GM12878 (cell line): ENCODE measurements at regions not wholly inside any gene's neighbourhood (a gene's known extent, or its start where the extent isn't known, plus 50 kb on each side); places are given as distances from the start of the nearest gene placed in this dataset.

ENCODE experiments used
- CHD2 ChIP-seq: IDR thresholded peaks from 2 replicates; pipeline ENCODE4 v1.6.1; 2011; ENCODE audit warnings: low read depth, low read length, improper control_type of control experiment, borderline replicate concordance
- CUX1 ChIP-seq: IDR thresholded peaks from 2 replicates; pipeline ENCODE4 v1.6.1; 2012; ENCODE audit warnings: improper control_type of control experiment, low read depth, low read length; ENCODE audit not compliant: insufficient replicate concordance
- MAX ChIP-seq: IDR thresholded peaks from 2 replicates; pipeline ENCODE4 v1.6.1; 2012; ENCODE audit warnings: low read depth, low read length, improper control_type of control experiment
- MLLT1 ChIP-seq: fragments of 450-650 bp; IDR thresholded peaks from 2 replicates; pipeline ENCODE4 v1.6.1; 2016; ENCODE audit warnings: mild to moderate bottlenecking
- NR2C2 ChIP-seq: IDR thresholded peaks from 2 replicates; pipeline ENCODE4 v1.6.1; 2011; ENCODE audit warnings: borderline replicate concordance, low read depth; ENCODE audit not compliant: control insufficient read depth, insufficient read length
- SKIL ChIP-seq: fragments of 450-650 bp; IDR thresholded peaks from 2 replicates; pipeline ENCODE4 v1.6.1; 2017; ENCODE audit warnings: mild to moderate bottlenecking, low read depth, inconsistent platforms; ENCODE audit not compliant: poor library complexity, severe bottlenecking
- ZBTB4 ChIP-seq: fragments of 450-650 bp; formaldehyde crosslinking; IDR thresholded peaks from 2 replicates; pipeline ENCODE4 v1.4.0; 2022; ENCODE audit warnings: mild to moderate bottlenecking, moderate library complexity
- TF ChIP-seq, protein P1 (sequence below): fragments of 450-650 bp; IDR thresholded peaks from 2 replicates; pipeline ENCODE4 v1.6.1; 2017; ENCODE audit warnings: borderline replicate concordance

DNA sequence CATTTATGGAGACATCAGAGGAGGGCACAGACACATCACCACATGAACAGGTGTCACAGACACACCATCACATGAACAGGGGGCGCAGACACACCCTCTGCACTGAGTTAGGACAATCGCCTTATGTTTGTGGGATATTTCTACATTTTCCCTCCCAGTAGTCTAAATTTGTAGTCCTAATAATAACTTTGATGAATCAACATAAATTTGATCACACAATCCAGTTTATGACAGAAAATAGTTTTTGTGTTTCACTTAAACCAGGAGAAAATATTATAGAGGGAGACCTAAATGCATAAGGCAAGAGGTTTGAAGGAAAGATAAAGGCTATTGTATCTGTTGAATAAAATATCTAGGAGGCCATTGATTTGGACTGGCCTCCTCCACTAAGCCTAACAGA, 195.7 kb downstream of the GPX5 start (continued):
- TF ChIP-seq, protein P1, sequence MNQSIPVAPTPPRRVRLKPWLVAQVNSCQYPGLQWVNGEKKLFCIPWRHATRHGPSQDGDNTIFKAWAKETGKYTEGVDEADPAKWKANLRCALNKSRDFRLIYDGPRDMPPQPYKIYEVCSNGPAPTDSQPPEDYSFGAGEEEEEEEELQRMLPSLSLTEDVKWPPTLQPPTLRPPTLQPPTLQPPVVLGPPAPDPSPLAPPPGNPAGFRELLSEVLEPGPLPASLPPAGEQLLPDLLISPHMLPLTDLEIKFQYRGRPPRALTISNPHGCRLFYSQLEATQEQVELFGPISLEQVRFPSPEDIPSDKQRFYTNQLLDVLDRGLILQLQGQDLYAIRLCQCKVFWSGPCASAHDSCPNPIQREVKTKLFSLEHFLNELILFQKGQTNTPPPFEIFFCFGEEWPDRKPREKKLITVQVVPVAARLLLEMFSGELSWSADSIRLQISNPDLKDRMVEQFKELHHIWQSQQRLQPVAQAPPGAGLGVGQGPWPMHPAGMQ = no peak
- TF ChIP-seq CHD2 (no peak), MAX (no peak), ZBTB4 (CRISPR knock-in tag) (no peak), MLLT1 (no peak), SKIL (no peak), NR2C2 (no peak), CUX1 (no peak)
- TF ChIP-seq, all 136 proteins: peak for 0
